Ammon's horn (tissue), 1 donor: ENCODE measurements at regions not wholly inside any gene's neighbourhood (a gene's known extent, or its start where the extent isn't known, plus 50 kb on each side); places are given as distances from the start of the nearest gene placed in this dataset.
"Not testable (repeated sequence)": the region's sequence is repeated elsewhere in the genome, so short reads cannot be mapped to it uniquely, and the experiment has no call there.

Experiments
- DNase-seq: peaks from one replicate; pipeline ENCODE4 v3.0.0-alpha.2; 2016; ENCODE audit warnings: low spot score

DNA sequence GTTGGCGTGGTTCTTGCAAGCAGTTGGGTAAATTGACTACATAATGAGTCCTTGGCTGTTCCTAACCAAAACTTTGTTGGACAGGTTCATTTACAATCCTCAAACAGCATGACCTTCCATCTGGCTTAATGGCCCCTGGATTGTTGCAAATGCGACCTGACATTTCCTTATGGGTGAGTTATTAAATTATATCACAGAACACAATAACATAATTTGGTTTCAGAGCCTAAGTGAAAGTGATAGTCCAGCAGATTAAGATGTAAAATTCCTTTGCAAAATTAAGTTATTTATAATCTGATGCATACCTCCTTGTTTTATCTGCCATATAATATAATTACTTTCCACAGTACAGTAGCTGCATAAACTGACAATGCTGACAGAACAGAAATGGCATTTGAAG, 224.4 kb downstream of the TUSC1 start:
- no peak for DNase-seq

DNA sequence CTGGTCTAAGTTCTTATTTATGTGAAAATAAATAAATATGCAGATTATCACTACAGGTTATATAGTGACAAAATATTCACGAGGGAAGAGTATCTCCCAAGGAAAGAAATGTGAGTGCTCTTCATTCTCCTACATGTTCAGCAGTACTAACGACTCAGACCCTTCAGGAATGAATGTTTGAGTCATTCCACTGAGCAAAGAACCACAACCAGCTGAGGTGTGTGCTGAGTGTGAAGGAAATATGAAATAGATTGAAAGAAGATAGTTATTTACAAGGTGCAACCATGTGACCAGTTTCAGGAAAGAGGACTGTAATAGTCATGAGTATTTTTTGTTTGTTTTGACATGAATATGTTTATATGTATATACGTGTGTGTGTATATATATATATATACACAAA, 228.7 kb downstream of the TUSC1 start:
- no peak for DNase-seq

DNA sequence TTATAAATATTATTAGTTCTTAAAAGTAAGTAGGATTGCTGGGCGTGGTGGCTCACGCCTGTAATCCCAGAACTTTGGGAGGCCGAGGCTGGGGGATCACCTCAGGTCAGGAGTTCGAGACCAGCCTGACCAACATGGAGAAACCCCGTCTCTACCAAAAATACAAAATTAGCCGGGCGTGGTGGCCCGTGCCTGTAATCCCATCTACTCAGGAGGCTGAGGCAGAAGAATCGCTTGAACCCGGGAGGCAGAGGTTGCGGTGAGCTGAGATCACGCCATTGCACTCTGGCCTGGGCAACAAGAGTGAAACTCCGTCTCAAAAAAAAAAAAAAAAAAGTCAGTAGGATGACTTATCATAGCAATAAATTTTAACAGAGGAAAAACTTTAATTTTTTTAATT, 232.5 kb downstream of the TUSC1 start:
- not testable (repeated sequence) for DNase-seq

GRCh38 chr9:25442526-25442925, 235.7 kb downstream of the TUSC1 start:
- DNase-seq: no peak

DNA sequence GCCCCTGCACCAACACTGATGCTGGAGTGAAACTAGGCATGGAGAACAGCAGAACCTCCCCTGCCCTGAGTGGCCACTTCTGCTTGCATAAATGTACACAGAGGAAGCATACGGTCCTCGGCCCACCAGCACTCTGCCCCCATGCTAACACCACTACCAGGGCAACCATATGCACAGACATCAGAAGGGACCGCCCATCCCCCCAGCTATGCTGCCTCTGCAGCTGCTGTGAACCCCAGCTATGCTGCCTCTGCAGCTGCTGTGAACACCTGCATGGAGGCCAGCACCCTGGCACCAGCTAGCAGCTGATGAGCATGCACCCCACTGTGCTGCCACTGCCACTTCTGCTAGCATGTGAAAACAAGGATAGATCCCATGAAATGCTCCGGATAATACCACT, 250.3 kb downstream of the TUSC1 start:
- no peak for DNase-seq

DNA sequence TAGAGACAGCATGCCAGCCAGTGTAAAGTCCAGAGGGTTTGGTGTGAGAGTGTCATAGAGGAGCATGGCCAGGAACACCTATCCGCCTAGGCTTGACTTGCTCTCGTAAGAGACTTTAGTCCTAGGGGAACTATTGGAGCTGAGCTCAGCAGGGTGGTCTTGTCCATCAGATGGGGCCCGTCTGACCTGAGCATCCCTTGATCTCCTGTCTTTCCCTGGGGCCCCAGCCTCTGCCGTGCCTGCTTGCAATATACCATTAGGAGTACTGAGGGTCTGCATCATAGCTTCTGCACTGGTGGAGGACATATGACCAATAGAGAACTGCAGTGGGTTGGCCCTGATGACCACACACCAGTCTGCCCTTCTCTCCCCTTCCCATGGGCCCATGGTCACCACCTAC, 251.0 kb downstream of the TUSC1 start:
- DNase-seq: no peak

- DNase-seq: no peak
Observed at GRCh38 chr9:25421560-25421959, 256.7 kb downstream of the TUSC1 start.

DNA sequence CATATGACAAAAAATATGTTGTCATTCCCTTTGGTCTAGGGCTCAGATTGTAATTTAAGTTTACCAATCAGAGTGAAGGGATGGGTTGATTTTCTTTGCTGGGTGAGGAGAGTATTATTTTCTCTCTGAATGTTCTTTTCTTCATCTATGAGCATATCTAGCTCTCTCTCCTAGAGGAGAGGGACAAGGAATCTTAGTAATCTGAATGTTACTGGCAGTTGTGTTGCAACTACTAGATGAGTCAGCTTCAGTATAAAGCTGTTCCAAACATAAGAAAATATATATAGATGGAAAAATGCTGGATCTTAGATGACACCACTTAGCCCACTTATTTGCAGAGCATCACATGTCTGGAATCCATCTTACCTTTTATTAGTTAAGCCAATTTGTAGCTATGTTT, 259.3 kb downstream of the TUSC1 start:
- DNase-seq: no peak

DNA sequence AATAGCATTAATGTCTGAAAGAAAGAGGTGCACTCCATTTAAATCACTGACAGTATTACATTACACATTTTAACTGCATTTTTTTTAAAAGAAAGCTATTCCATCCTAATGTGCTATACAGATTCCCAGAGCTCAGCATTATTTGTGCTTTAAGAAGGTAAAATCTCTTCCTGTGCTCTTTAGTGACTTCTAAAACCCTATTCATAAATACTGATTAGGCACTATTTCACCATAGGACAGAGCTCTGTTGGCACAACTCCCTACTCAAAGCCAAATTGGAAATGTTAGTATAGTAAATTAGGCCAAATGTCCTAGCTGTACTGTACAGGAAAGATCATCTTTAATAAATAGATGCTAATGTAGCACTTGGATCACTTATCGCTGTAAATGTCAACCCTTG, 262.5 kb downstream of the TUSC1 start:
- DNase-seq: no peak

- no peak for DNase-seq
Observed at GRCh38 chr9:25412646-25413045, 265.6 kb downstream of the TUSC1 start.

- DNase-seq: no peak
Observed at GRCh38 chr9:25397746-25398145, 280.5 kb downstream of the TUSC1 start.

GRCh38 chr9:25396828-25397227, 281.4 kb downstream of the TUSC1 start:
- DNase-seq: no peak

DNA sequence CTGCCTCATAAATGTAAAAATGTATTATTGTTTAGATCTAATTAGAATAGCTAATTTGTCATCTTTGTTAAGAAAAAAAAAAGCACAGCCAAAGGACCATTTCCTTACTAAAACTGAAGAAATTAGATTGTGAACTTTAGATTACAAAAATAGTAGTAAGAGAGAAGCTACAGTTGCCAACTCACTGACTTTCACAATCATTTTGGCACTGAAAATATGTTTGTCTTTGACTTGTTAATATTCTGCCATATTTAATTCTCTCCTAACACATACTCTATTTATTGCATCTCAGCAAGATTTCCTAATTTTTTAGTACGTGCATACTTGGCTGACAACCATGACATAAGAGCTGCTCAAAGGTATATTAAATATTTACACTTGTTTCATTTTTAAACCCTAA, 297.1 kb downstream of the TUSC1 start:
- DNase-seq: no peak

GRCh38 chr9:25377039-25377438, 301.2 kb downstream of the TUSC1 start:
- no peak for DNase-seq

DNA sequence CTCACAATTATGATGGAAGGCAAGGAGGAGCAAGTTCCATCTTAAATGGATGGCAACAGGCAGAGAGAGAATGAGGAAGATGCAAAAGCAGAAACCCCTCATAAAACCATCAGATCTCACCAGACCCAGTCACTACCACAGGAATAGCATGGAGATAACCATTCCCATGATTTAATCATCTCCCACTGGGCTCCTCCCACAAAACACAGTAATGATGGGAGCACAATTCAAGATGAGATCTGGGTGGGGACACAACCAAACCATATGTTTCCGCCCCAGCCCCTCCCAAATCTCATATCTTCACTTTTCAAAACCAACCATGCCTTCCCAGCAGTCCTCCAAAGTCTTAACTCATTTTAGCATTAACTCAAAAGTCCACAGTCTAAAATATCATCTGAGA, 304.0 kb downstream of the TUSC1 start:
- DNase-seq: no peak

DNA sequence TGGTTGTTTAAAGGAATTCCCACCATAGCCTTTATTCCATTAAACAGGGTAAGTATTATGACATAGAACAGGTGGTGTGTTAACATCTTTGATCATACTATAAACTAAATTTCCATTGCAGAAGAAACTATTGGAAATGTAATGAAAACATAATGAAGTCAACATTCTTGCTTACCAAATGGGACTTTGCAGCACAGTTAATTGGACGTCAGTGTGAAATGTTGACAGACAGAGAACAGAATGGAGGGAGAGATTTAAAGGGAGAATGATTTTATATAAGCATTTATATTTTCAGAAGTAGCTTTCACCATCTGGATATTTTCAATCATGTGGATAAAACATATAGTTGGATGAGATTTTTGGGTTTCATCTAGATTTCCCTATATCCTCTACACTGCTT, 311.3 kb downstream of the TUSC1 start:
- DNase-seq: no peak

GRCh38 chr9:25353783-25354182, 324.5 kb downstream of the TUSC1 start:
- no peak for DNase-seq

DNA sequence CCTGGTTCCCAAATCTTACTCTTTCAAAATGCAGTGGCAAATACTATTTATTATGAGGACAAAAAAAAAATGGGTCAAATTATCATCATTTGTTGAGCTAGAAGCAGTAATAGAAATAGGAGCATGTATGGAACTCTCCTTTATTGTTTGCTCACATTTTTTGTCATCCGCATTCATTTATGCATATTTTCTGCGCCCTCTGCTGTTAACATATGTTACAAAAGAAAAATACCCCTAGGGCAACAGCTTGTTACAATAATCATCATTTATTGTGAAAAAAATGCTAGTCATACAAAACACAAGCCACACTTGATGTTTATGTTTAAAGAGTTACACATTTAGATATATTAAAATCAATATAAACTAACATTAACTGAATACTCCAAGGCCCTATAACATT, 328.2 kb downstream of the TUSC1 start:
- DNase-seq: no peak

DNA sequence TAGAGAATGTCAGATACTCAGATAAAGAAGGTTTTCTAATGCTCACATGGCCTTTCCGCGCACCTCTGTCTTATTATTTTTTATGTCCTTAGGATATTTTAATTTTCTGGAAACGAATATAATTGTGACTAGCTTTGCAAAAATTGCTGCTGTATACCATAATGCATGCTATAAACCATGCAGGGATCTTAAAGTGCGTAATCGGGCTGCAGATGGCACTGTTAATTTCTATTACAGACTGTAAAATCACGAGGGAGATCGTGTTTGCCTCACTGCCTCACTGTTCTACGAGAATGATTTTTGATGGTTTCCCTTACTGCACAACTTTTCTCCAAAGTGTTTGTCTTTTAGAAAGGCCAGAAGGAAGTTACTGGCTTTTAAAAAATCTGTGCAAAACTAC, 356.1 kb downstream of the TUSC1 start:
- DNase-seq: no peak

- DNase-seq: no peak
Observed at GRCh38 chr9:25310961-25311360, 367.3 kb downstream of the TUSC1 start.

GRCh38 chr9:25308549-25308948, 369.7 kb downstream of the TUSC1 start:
- DNase-seq: no peak

GRCh38 chr9:25302601-25303000, 375.6 kb downstream of the TUSC1 start:
- DNase-seq: no peak

DNA sequence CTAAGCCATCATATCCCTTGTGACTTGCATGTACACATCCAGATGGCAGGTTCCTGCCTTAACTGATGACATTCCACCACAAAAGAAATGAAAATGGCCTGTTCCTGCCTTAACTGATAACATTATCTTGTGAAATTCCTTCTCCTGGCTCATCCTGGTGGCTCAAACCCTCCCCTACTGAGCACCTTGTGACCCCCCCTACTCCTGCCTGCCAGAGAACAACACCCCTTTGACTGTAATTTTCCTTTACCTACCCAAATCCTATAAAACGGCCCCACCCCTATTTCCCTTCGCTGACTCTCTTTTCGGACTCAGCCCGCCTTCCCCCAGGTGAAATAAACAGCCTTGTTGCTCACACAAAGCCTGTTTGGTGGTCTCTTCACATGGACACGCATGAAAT, 390.0 kb downstream of the TUSC1 start:
- not testable (repeated sequence) for DNase-seq

- DNase-seq: no peak
Observed at GRCh38 chr9:25284365-25284764, 393.9 kb downstream of the TUSC1 start.

GRCh38 chr9:25282946-25283345, 395.3 kb downstream of the TUSC1 start:
- no peak for DNase-seq
